Chondrocyte (in vitro differentiated cells): ENCODE measurements at regions not wholly inside any gene's neighbourhood (a gene's known extent, or its start where the extent isn't known, plus 50 kb on each side); places are given as distances from the start of the nearest gene placed in this dataset.

Experiments
- DNase-seq: peaks from one replicate; pipeline ENCODE4 v3.0.0; 2021; ENCODE audit warnings: mixed read lengths, low spot score
- H3K27ac Mint-ChIP-seq: one replicate; pipeline ENCODE4 v1.8.0; 2021; ENCODE audit warnings: mild to moderate bottlenecking, moderate library complexity, mixed read lengths; ENCODE audit not compliant: unreplicated experiment
- H3K27me3 Mint-ChIP-seq: 2 replicates; pipeline ENCODE4 v1.8.0; 2021; ENCODE audit warnings: low read depth, mixed read lengths
- H3K36me3 Mint-ChIP-seq: 2 replicates; pipeline ENCODE4 v1.8.0; 2021; ENCODE audit warnings: low read depth, mixed read lengths
- H3K4me1 Mint-ChIP-seq: 2 replicates; pipeline ENCODE4 v1.8.0; 2021; ENCODE audit warnings: low read depth, mild to moderate bottlenecking, mixed read lengths
- H3K4me3 Mint-ChIP-seq: one replicate; pipeline ENCODE4 v1.8.0; 2021; ENCODE audit warnings: mild to moderate bottlenecking, moderate library complexity, mixed read lengths; ENCODE audit not compliant: unreplicated experiment
- H3K9me3 Mint-ChIP-seq: 2 replicates; pipeline ENCODE4 v1.8.0; 2021; ENCODE audit warnings: low read depth, mixed read lengths
- TF ChIP-seq, protein P1 (sequence below): fragments of 200-600 bp; sonication (generic); IDR thresholded peaks from 2 replicates; pipeline ENCODE4 v1.5.0; 2021; ENCODE audit warnings: antibody characterized with exemption, mild to moderate bottlenecking, moderate library complexity

- no peaks in the 10 kb centered on the region for H3K27me3 Mint-ChIP-seq
These were observed 63.9 kb upstream of the PDE10A start for GRCh38 chr6:165726965-165727381.

DNA sequence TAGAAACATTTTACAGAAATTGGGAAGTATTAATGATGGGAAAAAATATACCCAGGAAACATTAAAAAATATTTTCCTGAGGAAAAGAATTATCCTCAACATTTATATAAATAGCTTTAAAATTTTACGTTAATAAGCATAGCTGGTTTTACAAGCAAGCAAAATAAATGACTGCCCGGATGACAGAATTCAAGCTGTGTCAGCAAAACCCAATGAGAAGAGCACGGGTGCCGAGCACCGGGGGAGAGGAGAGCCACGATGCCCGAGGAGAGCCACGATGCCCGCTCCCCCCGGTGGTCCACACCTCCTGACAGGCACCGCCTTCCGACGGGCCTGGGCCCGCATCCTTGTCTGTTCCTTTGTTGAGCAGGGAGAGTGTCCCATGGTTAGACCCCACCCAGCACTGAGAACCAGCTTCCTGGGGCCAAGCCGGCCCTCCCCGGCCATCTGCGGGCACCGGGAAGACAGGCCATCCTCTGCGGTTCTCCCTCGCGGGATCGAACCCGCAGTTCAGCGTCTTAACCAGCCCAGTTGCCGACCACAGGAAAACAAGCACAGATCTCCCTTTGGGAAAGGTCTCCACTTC lies 63.3 kb upstream of the PDE10A start:
- Mint-ChIP-seq H3K4me1 (peaks cover 23% of the 10 kb centered on the region), H3K36me3 (no peaks in the 10 kb centered on the region), H3K27me3 (peaks cover 1% of the 10 kb centered on the region), H3K27ac (peak overlapping the region; percentile 25), H3K9me3 (no peaks in the 10 kb centered on the region), H3K4me3 (no peak overlapping the region)
- TF ChIP-seq, protein P1, sequence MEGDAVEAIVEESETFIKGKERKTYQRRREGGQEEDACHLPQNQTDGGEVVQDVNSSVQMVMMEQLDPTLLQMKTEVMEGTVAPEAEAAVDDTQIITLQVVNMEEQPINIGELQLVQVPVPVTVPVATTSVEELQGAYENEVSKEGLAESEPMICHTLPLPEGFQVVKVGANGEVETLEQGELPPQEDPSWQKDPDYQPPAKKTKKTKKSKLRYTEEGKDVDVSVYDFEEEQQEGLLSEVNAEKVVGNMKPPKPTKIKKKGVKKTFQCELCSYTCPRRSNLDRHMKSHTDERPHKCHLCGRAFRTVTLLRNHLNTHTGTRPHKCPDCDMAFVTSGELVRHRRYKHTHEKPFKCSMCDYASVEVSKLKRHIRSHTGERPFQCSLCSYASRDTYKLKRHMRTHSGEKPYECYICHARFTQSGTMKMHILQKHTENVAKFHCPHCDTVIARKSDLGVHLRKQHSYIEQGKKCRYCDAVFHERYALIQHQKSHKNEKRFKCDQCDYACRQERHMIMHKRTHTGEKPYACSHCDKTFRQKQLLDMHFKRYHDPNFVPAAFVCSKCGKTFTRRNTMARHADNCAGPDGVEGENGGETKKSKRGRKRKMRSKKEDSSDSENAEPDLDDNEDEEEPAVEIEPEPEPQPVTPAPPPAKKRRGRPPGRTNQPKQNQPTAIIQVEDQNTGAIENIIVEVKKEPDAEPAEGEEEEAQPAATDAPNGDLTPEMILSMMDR = no peak
- DNase-seq = no peak

More at GRCh38 chr6:165726965-165727381, 63.9 kb upstream of the PDE10A start:
- no peak for DNase-seq
- H3K9me3 Mint-ChIP-seq = no peaks in the 10 kb centered on the region
- H3K36me3 Mint-ChIP-seq = no peaks in the 10 kb centered on the region
- TF ChIP-seq, protein P1 = no peak
- peaks cover 22% of the 10 kb centered on the region for H3K4me1 Mint-ChIP-seq
- peak overlapping the region; percentile 59 for H3K27ac Mint-ChIP-seq
- peak overlapping the region; percentile 28 for H3K4me3 Mint-ChIP-seq

GRCh38 chr6:165725201-165725600 lies 62.2 kb upstream of the PDE10A start:
- TF ChIP-seq, protein P1 = no peak
- DNase-seq = no peak
- Mint-ChIP-seq H3K27me3 (peaks cover 6% of the 10 kb centered on the region), H3K4me3 (no peak overlapping the region), H3K4me1 (peaks cover 29% of the 10 kb centered on the region), H3K36me3 (no peaks in the 10 kb centered on the region), H3K27ac (no peak overlapping the region), H3K9me3 (no peaks in the 10 kb centered on the region)

GRCh38 chr6:165723326-165723725 lies 60.3 kb upstream of the PDE10A start:
- peaks cover 39% of the 10 kb centered on the region for H3K4me1 Mint-ChIP-seq
- no peak overlapping the region for H3K27ac Mint-ChIP-seq
- no peak overlapping the region for H3K4me3 Mint-ChIP-seq
- TF ChIP-seq, protein P1 = no peak
- no peak for DNase-seq
- H3K27me3 Mint-ChIP-seq = peaks cover 8% of the 10 kb centered on the region
- no peaks in the 10 kb centered on the region for H3K9me3 Mint-ChIP-seq
- no peaks in the 10 kb centered on the region for H3K36me3 Mint-ChIP-seq

GRCh38 chr6:165722022-165722421 lies 59.0 kb upstream of the PDE10A start:
- TF ChIP-seq, protein P1 = no peak
- Mint-ChIP-seq H3K4me3 (no peak overlapping the region), H3K27me3 (peaks cover 8% of the 10 kb centered on the region), H3K4me1 (peaks cover 39% of the 10 kb centered on the region), H3K9me3 (no peaks in the 10 kb centered on the region), H3K27ac (no peak overlapping the region), H3K36me3 (no peaks in the 10 kb centered on the region)
- no peak for DNase-seq
